Esophagus muscularis mucosa (tissue), 3 donors: ENCODE measurements at regions not wholly inside any gene's neighbourhood (a gene's known extent, or its start where the extent isn't known, plus 50 kb on each side); places are given as distances from the start of the nearest gene placed in this dataset.

Experiments
- POLR2A ChIP-seq: fragments of 450-650 bp; IDR thresholded peaks from one replicate; pipeline ENCODE4 v1.6.1; 2017; ENCODE audit warnings: antibody characterized with exemption, moderate library complexity, mild to moderate bottlenecking, low read depth
- TF ChIP-seq, protein P1 (sequence below), 3 experiments: fragments of 200-600 bp in 2 of 3; fragments of 450-650 bp in 1 of 3; sonication (generic) in 2 of 3; IDR thresholded peaks; one replicate each; pipeline ENCODE4 v1.5.1; 2017 to 2019; ENCODE audit warnings: antibody characterized with exemption in 3 of 3, mild to moderate bottlenecking in 2 of 3, moderate library complexity in 1 of 3

DNA sequence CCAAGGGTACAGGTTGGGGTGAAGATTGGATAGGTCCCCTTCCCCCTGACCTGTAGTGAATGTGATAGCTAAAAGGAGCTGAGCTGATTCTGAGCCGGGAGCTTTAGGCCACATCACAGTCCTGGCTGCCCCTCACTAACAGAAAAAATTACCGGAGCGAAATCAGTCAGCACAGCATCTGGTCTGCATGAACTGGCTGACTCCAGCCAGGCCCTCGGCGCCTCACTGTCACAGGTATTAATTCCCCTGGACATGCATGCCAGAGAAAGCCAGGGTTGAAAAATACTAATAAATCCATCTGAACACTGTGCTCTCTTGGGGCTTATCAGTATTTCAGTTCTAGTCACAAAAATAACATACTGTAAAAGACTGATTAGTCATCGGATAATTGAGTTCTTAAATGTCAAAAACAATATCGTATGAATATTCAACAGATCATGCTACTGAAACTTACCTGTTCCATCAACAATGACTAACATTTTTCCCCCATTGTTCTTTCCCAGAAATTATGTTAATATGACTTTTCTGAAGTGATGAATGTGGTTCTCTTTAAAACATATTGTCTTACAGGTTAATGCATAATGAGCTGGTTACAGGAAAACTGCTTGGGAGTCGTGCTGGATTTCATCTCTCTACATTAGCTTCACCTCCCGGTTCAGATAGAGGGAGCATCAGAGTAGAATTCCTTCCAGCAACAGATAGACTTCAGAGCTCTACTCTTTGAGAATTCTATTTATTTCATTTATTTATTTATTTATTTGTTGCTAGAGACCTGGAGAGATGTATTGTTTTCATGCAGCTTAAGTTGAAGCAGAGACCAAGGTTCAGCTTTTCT lies 387.7 kb downstream of the NXPE2 start:
- TF ChIP-seq, protein P1, sequence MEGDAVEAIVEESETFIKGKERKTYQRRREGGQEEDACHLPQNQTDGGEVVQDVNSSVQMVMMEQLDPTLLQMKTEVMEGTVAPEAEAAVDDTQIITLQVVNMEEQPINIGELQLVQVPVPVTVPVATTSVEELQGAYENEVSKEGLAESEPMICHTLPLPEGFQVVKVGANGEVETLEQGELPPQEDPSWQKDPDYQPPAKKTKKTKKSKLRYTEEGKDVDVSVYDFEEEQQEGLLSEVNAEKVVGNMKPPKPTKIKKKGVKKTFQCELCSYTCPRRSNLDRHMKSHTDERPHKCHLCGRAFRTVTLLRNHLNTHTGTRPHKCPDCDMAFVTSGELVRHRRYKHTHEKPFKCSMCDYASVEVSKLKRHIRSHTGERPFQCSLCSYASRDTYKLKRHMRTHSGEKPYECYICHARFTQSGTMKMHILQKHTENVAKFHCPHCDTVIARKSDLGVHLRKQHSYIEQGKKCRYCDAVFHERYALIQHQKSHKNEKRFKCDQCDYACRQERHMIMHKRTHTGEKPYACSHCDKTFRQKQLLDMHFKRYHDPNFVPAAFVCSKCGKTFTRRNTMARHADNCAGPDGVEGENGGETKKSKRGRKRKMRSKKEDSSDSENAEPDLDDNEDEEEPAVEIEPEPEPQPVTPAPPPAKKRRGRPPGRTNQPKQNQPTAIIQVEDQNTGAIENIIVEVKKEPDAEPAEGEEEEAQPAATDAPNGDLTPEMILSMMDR (IDR thresholded peaks at IDR 0.05): no peak
- no peak for TF ChIP-seq POLR2A
